ENCODE measurements at regions not wholly inside any gene's neighbourhood (a gene's known extent, or its start where the extent isn't known, plus 50 kb on each side); places are given as distances from the start of the nearest gene placed in this dataset.

- no peak overlapping the region for H3K4me3 ChIP-seq (replicated peaks in 1 of 2; ENCODE audit: low read depth in 2 of 2, low read length in 2 of 2)
- TF ChIP-seq, protein P1, sequence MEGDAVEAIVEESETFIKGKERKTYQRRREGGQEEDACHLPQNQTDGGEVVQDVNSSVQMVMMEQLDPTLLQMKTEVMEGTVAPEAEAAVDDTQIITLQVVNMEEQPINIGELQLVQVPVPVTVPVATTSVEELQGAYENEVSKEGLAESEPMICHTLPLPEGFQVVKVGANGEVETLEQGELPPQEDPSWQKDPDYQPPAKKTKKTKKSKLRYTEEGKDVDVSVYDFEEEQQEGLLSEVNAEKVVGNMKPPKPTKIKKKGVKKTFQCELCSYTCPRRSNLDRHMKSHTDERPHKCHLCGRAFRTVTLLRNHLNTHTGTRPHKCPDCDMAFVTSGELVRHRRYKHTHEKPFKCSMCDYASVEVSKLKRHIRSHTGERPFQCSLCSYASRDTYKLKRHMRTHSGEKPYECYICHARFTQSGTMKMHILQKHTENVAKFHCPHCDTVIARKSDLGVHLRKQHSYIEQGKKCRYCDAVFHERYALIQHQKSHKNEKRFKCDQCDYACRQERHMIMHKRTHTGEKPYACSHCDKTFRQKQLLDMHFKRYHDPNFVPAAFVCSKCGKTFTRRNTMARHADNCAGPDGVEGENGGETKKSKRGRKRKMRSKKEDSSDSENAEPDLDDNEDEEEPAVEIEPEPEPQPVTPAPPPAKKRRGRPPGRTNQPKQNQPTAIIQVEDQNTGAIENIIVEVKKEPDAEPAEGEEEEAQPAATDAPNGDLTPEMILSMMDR (IDR thresholded peaks at IDR 0.05; ENCODE audit: low read depth, low read length), result no peak
- no peak for DNase-seq (ENCODE audit: low read depth in 2 of 2)
Measured at GRCh38 chr2:238702276-238703052, 145.4 kb upstream of the TWIST2 start.

DNA sequence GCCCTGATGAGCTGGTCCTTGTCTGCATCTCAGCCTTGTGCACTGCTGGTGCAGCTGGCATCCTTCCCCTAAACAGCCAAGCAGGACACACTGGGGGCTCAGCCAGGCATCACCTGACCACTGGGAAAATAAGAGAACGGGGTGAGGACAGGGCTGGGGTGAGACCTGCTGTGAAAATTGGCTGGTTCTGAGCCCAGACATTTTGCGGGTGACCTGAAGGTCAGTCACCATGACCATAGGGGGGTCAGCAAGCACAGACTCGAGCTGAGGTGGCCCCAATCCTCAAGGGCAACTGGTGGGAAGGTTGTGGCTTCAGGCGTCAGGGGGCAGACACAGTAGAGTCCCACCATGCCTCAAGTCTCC lies 144.9 kb upstream of the TWIST2 start:
- DNase-seq (ENCODE audit: low read depth in 2 of 2), result no peak
- H3K4me3 ChIP-seq (replicated peaks in 1 of 2; ENCODE audit: low read depth in 2 of 2, low read length in 2 of 2), result no peak overlapping the region
- TF ChIP-seq, protein P1 (IDR thresholded peaks at IDR 0.05; ENCODE audit: low read depth, low read length), result no peak

DNA sequence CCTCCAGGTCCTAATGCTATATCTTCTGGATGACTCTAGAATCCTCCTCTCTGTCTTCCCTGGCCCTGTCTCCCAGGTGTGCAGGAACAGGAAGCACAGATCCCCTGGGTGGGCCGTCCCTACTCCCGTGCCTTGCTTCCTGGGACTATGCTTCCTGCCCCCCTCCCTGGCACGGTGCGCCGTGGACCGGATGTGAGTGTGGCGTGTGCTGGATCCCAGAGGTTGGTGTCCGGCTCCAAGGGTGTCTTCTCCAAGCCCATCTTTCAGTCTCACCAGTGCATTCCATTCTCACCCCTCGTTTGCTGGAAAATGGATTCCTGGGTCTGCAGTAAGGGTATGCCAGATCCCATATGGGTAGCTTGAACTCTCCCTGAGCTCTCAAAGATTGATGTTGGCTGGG lies 144.4 kb upstream of the TWIST2 start:
- TF ChIP-seq, protein P1 (IDR thresholded peaks at IDR 0.05; ENCODE audit: low read depth, low read length), result no peak
- no peak overlapping the region for H3K4me3 ChIP-seq (replicated peaks in 1 of 2; ENCODE audit: low read depth in 2 of 2, low read length in 2 of 2)
- DNase-seq (ENCODE audit: low read depth in 2 of 2), result no peak

GRCh38 chr2:238704471-238705225 lies 143.2 kb upstream of the TWIST2 start:
- DNase-seq (ENCODE audit: low read depth in 2 of 2), result no peak
- TF ChIP-seq, protein P1 (IDR thresholded peaks at IDR 0.05; ENCODE audit: low read depth, low read length), result no peak
- no peak overlapping the region for H3K4me3 ChIP-seq (replicated peaks in 1 of 2; ENCODE audit: low read depth in 2 of 2, low read length in 2 of 2)

DNA sequence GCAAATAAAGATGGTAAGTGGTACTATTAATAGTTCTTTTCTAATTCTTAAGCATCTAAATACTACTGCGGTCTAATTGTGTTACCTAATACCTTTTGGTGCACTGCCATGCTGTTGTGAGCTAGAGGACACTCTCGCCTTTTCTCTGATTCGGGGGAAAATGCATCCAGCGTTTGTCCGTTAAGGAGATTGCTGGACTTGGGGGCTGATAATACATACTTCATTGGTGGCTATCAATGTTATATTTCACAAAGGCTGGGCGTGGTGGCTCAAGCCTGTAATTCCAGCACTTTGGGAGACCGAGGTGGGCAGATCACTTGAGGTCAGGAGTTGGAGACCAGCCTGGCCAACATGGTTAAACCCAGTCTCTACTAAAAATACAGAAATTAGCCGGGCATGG lies 141.7 kb upstream of the TWIST2 start:
- TF ChIP-seq, protein P1 (IDR thresholded peaks at IDR 0.05; ENCODE audit: low read depth, low read length), result no peak
- DNase-seq (ENCODE audit: low read depth in 2 of 2), result no peak
- no peak overlapping the region for H3K4me3 ChIP-seq (replicated peaks in 1 of 2; ENCODE audit: low read depth in 2 of 2, low read length in 2 of 2)

- no peak overlapping the region for H3K4me3 ChIP-seq (replicated peaks in 1 of 2; ENCODE audit: low read depth in 2 of 2, low read length in 2 of 2)
- TF ChIP-seq, protein P1 (IDR thresholded peaks at IDR 0.05; ENCODE audit: low read depth, low read length), result peak; percentile 48
- DNase-seq (ENCODE audit: low read depth in 2 of 2), result no peak
Measured at GRCh38 chr2:238706673-238707072, 141.2 kb upstream of the TWIST2 start.
